HepG2 (cell line): ENCODE measurements at regions not wholly inside any gene's neighbourhood (a gene's known extent, or its start where the extent isn't known, plus 50 kb on each side); places are given as distances from the start of the nearest gene placed in this dataset.
A peak's percentile ranks its signal among the peaks of the same experiment; 100 is the strongest.

Experiments
- ATAC-seq: fragments of 200-7000 bp; cut with Tn5 transposase; 3 replicates; pipeline ENCODE4 v1.9.1; 2020; ENCODE audit warnings: mild to moderate bottlenecking, moderate library complexity
- BruUV-seq: library from RNA; stranded (reverse); fragments of 400-500 nt; replicated peaks from 2 replicates; lab custom pipeline; 2021; lab: Mats Ljungman, UMichigan
- CTCF ChIA-PET: fragments of 300-600 bp; formaldehyde crosslinking; extraction: SDS; loops from one replicate; lab custom pipeline; 2021; ENCODE audit warnings: low total read pairs, inconsistent platforms, low intra/inter-chr PET ratio; lab: Yijun Ruan, JAX
- POLR2A ChIA-PET: fragments of 350-600 bp; sonication (Branson Sonifier 250); formaldehyde crosslinking; loops from one replicate; lab custom pipeline; 2020; ENCODE audit warnings: antibody characterized with exemption, inconsistent platforms; lab: Yijun Ruan, JAX
- DNase-seq: peaks from one replicate; pipeline ENCODE4 v3.0.0-alpha.2; 2015; ENCODE audit warnings: low spot score
- FAIRE-seq: peaks from 3 replicates; lab custom pipeline; 2011; peaks lifted over from hg19 to GRCh38; lab: Jason Lieb, UNC
- H2AFZ ChIP-seq: one replicate; pipeline ENCODE4 v1.6.1; 2011; ENCODE audit warnings: low read length, inconsistent platforms
- H3K27ac ChIP-seq: fragments of 300-600 bp; 3 replicates; pipeline ENCODE4 v1.8.0; 2011; ENCODE audit warnings: mixed run types, mild to moderate bottlenecking, mixed read lengths, low read length, inconsistent platforms; ENCODE audit not compliant: insufficient read depth; ENCODE audit errors: extremely low read length
- H3K27me3 ChIP-seq, 2 experiments: fragments of 200-600 bp in 1 of 2; 2 replicates in 1 of 2; 3 replicates in 1 of 2; pipeline versions ENCODE4 v1.6.0 to v1.8.0; 2011; ENCODE audit warnings: low read length in 2 of 2, mild to moderate bottlenecking in 2 of 2, moderate library complexity in 2 of 2, inconsistent platforms in 1 of 2; ENCODE audit not compliant: insufficient read depth in 2 of 2, control insufficient read depth in 1 of 2
- H3K36me3 ChIP-seq, 2 experiments: fragments of 200-600 bp in 1 of 2; replicated peaks in 1 of 2; 2 replicates in 1 of 2; 3 replicates in 1 of 2; pipeline versions ENCODE4 v1.5.1 to v1.8.0; 2011; ENCODE audit warnings: low read length in 2 of 2, inconsistent platforms in 1 of 2; ENCODE audit not compliant: insufficient read depth in 2 of 2, control insufficient read depth in 1 of 2
- H3K4me1 ChIP-seq: 2 replicates; pipeline ENCODE4 v1.5.1; 2012; ENCODE audit warnings: low read length, inconsistent platforms; ENCODE audit not compliant: insufficient read depth
- H3K4me2 ChIP-seq: 2 replicates; pipeline ENCODE4 v1.6.0; 2011; ENCODE audit warnings: low read depth, low read length, inconsistent platforms
- H3K4me3 ChIP-seq, 3 experiments: fragments of 200-600 bp in 1 of 3; sonication (generic), shearing (Covaris generic) in 1 of 3; replicated peaks in 1 of 3; 2 replicates each; pipeline ENCODE4 v1.5.1; 2011 to 2016; ENCODE audit warnings: low read length in 3 of 3, inconsistent platforms in 2 of 3, low read depth in 2 of 3, mild to moderate bottlenecking in 2 of 3, control low read depth in 1 of 3, mixed read lengths in 1 of 3; ENCODE audit not compliant: insufficient read depth in 1 of 3
- H3K79me2 ChIP-seq: one replicate; pipeline ENCODE4 v1.6.1; 2011; ENCODE audit warnings: low read length, inconsistent platforms; ENCODE audit not compliant: insufficient read depth
- H3K9ac ChIP-seq: 2 replicates; pipeline ENCODE4 v1.6.0; 2011; ENCODE audit warnings: mild to moderate bottlenecking, low read depth, low read length, inconsistent platforms; ENCODE audit not compliant: insufficient read depth
- H3K9me3 ChIP-seq: 2 replicates; pipeline ENCODE4 v1.5.1; 2012; ENCODE audit warnings: mild to moderate bottlenecking, low read length
- H4K20me1 ChIP-seq: 2 replicates; pipeline ENCODE4 v1.6.0; 2011; ENCODE audit warnings: inconsistent platforms, mild to moderate bottlenecking, low read length, moderate library complexity; ENCODE audit not compliant: insufficient read depth
- NCOA5 ChIP-seq: sonication (generic); formaldehyde crosslinking; IDR thresholded peaks from 2 replicates; pipeline ENCODE4 v1.4.0; 2020; ENCODE audit warnings: missing genetic modification reagents
- TEAD2 ChIP-seq: sonication (generic); formaldehyde crosslinking; IDR thresholded peaks from 2 replicates; pipeline ENCODE4 v1.9.0; 2021; ENCODE audit warnings: missing genetic modification reagents
- ZBTB8A ChIP-seq: sonication (generic); formaldehyde crosslinking; IDR thresholded peaks from 2 replicates; pipeline ENCODE4 v1.4.0; 2020; ENCODE audit warnings: mild to moderate bottlenecking, low read depth, missing genetic modification reagents, borderline replicate concordance
- ZFAT ChIP-seq: sonication (generic); formaldehyde crosslinking; conservative IDR thresholded peaks from 2 replicates; pipeline ENCODE4 v1.8.1; 2023; ENCODE audit warnings: missing genetic modification reagents, inconsistent platforms
- ZNF160 ChIP-seq: sonication (generic); formaldehyde crosslinking; IDR thresholded peaks from 2 replicates; pipeline ENCODE4 v1.8.0; 2022; ENCODE audit warnings: mild to moderate bottlenecking, inconsistent platforms, missing genetic modification reagents
- ZNF205 ChIP-seq: IDR thresholded peaks from 2 replicates; pipeline ENCODE4 v1.6.1; 2018; ENCODE audit warnings: missing biosample characterization, missing genetic modification reagents
- WGBS: methylation state at CpG from one replicate; pipeline ENCODE4 v1.1.6; 2017; ENCODE audit warnings: low lambda C conversion rate; 5-methylcytosine and 5-hydroxymethylcytosine counted together
- in situ Hi-C: cut with HindIII; loops from 2 replicates; pipeline ENCODE4 v1.10.0; 2017; ENCODE audit warnings: low pct_unique_long_range_greater_than_20kb; ENCODE audit not compliant: extremely low pct_ligation_motif_present
- intact Hi-C: fragments of 100-400 bp; cut with micrococcal nuclease; formaldehyde crosslinking; loops from one replicate; pipeline ENCODE4 v1.10.0; 2022; ENCODE audit not compliant: unreplicated experiment

- WGBS = 31% methylated on average over 11 of the region's 11 CpGs
- intact Hi-C loops (no loop called here), in situ Hi-C loops (no loop called here)
- Histone ChIP-seq H2AFZ (no peak overlapping the region), H3K27ac (no peak overlapping the region), H3K27me3 (peaks cover 0 to 9% of the 10 kb centered on the region in 2 experiments; a peak in 1 of 5 replicates), H3K36me3 (no peaks in the 10 kb centered on the region), H4K20me1 (no peaks in the 10 kb centered on the region), H3K4me3 (no peak overlapping the region)
- no peak for TF ChIP-seq TEAD2 (CRISPR knock-in tag)
- peak; percentile 42; the same call in 1 of the 2 replicates for TF ChIP-seq ZNF160 (CRISPR knock-in tag)
- TF ChIP-seq, all 625 proteins: peak for 1
- Histone ChIP-seq H3K79me2 (no peaks in the 10 kb centered on the region), H3K4me1 (peaks cover 4% of the 10 kb centered on the region; the same call in 1 of the 2 replicates), H3K9me3 (no peaks in the 10 kb centered on the region), H3K4me2 (no peak overlapping the region), H3K9ac (no peak overlapping the region)
- POLR2A ChIA-PET = no interaction called here
- DNase-seq (no peak), ATAC-seq (peak; percentile 33; the same call in 2 of the 3 replicates), FAIRE-seq (no peak)
- CTCF ChIA-PET = no interaction called here
- no TSS peak for BruUV-seq
These were observed 109.8 kb downstream of the DDX1 start for GRCh38 chr2:15701341-15701907.

GRCh38 chr2:15701991-15702390, 110.3 kb downstream of the DDX1 start:
- in situ Hi-C loops = no loop called here
- Histone ChIP-seq H3K4me1 (peaks cover 4% of the 10 kb centered on the region; the same call in 1 of the 2 replicates), H3K27me3 (peaks cover 0 to 9% of the 10 kb centered on the region in 2 experiments; a peak in 1 of 5 replicates), H3K36me3 (no peaks in the 10 kb centered on the region), H3K9ac (no peak overlapping the region), H2AFZ (no peak overlapping the region), H3K79me2 (no peaks in the 10 kb centered on the region), H3K4me2 (no peak overlapping the region), H4K20me1 (no peaks in the 10 kb centered on the region)
- ChIA-PET POLR2A (no interaction called here), CTCF (no interaction called here)
- no peak for ATAC-seq
- DNase-seq = no peak
- no peak for TF ChIP-seq ZFAT (CRISPR knock-in tag)
- TF ChIP-seq ZNF205 = no peak
- TF ChIP-seq NCOA5 (CRISPR knock-in tag) = no peak
- TF ChIP-seq ZBTB8A = no peak
- TF ChIP-seq, all 625 proteins: peak for 0
- no peak for FAIRE-seq
- no peak overlapping the region for H3K27ac ChIP-seq
- H3K4me3 ChIP-seq = no peak overlapping the region
- intact Hi-C loops = no loop called here
- BruUV-seq = no TSS peak
- H3K9me3 ChIP-seq = no peaks in the 10 kb centered on the region
